ENCODE measurements at regions not wholly inside any gene's neighbourhood (a gene's known extent, or its start where the extent isn't known, plus 50 kb on each side); places are given as distances from the start of the nearest gene placed in this dataset.

DNA sequence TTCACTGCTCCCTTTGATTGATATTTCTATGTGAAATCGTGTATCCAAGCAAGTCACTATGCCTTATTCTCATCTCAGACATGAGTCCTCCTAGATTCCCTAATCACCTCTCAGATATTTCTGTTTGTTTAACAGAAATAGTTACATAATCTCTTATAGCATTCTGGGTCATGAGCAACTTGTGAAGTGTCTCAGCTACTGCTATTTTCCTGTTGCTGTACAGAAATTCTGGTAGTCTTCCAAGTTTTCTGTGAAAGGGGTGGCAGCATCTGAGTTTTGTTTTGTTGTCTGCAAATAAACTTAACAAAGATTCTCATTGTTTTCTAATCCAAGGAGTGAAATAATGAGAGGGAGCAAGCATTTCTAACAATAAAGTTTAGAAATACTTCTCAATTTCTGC is 256.9 kb upstream of the ST8SIA4 start:
- WGBS (ENCODE audit: low lambda C conversion rate) = 6% methylated on average over 1 of the region's 1 CpG
- Histone ChIP-seq H4K20me1 (ENCODE audit: insufficient read depth) (no peaks in the 10 kb centered on the region), H3K4me1 (ENCODE audit: control insufficient read depth in 1 of 2, insufficient read depth in 2 of 2, low read depth in 1 of 2, low read length in 1 of 2) (no peaks in the 10 kb centered on the region), H3K4me3 (ENCODE audit: low read depth in 2 of 2, low read length in 1 of 2) (no peak overlapping the region), H3K27me3 (ENCODE audit: insufficient read depth) (no peaks in the 10 kb centered on the region), H3F3A (replicated peaks; ENCODE audit: insufficient read depth) (no peaks in the 10 kb centered on the region), H3K27ac (ENCODE audit: low read depth in 2 of 2, low read length in 1 of 2) (no peak overlapping the region), H3K4me2 (no peak overlapping the region), H3K9ac (no peak overlapping the region), H3K36me3 (replicated peaks in 1 of 2; ENCODE audit: control insufficient read depth in 1 of 2, insufficient read depth in 2 of 2, low read length in 1 of 2) (no peaks in the 10 kb centered on the region), H2AFZ (ENCODE audit: low read depth) (no peak overlapping the region), H3K79me2 (ENCODE audit: insufficient read depth) (no peaks in the 10 kb centered on the region), H3K9me2 (no peaks in the 10 kb centered on the region), H3K9me3 (no peaks in the 10 kb centered on the region)
- TF ChIP-seq MXI1 (IDR thresholded peaks at IDR 0.05; ENCODE audit: low read depth, low read length) = no peak
- no peak for TF ChIP-seq FOSL2 (IDR thresholded peaks at IDR 0.05; ENCODE audit: borderline replicate concordance, low read depth)
- no peak for TF ChIP-seq YY1 (IDR thresholded peaks at IDR 0.05; ENCODE audit: low read depth)
- TF ChIP-seq TCF12 (IDR thresholded peaks at IDR 0.05) = no peak
- TF ChIP-seq NFIC (IDR thresholded peaks at IDR 0.05; ENCODE audit: borderline replicate concordance) = no peak
- no peak for DNase-seq
- POLR2A ChIA-PET = no interaction called here
- CTCF ChIA-PET = no interaction called here

DNA sequence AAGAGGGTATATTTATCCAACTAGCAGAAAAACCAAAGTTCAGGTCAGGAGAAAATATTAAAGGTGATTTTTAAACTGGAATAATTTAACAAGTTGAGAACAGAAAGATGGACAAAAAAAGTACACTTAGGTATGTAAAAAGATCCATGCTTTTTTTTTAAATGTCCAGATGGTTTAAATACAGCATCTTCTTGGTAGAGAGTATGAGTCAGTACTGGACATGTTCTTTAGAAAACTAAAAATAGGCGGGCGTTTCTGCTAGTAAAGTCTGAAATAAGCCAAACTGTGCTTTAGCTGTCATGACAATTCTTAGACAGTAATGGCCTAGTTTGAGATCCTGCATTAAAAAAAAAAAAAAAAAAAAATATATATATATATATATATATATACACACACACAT is 255.9 kb upstream of the ST8SIA4 start:
- no peak for TF ChIP-seq CHD2 (IDR thresholded peaks at IDR 0.05; ENCODE audit: low read length, partially characterized antibody)
- no peak for TF ChIP-seq MXI1 (IDR thresholded peaks at IDR 0.05; ENCODE audit: low read depth, low read length)
- TF ChIP-seq GATA2 (CRISPR knock-in tag; IDR thresholded peaks at IDR 0.05) = no peak
- TF ChIP-seq, protein P1, sequence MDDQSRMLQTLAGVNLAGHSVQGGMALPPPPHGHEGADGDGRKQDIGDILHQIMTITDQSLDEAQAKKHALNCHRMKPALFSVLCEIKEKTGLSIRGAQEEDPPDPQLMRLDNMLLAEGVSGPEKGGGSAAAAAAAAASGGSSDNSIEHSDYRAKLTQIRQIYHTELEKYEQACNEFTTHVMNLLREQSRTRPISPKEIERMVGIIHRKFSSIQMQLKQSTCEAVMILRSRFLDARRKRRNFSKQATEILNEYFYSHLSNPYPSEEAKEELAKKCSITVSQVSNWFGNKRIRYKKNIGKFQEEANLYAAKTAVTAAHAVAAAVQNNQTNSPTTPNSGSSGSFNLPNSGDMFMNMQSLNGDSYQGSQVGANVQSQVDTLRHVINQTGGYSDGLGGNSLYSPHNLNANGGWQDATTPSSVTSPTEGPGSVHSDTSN (IDR thresholded peaks at IDR 0.05) = no peak
- ChIA-PET POLR2A (no interaction called here), CTCF (no interaction called here)
- Histone ChIP-seq H3K9me3 (no peaks in the 10 kb centered on the region), H3K4me1 (ENCODE audit: control insufficient read depth in 1 of 2, insufficient read depth in 2 of 2, low read depth in 1 of 2, low read length in 1 of 2) (no peaks in the 10 kb centered on the region), H3K9ac (no peak overlapping the region), H3F3A (replicated peaks; ENCODE audit: insufficient read depth) (no peaks in the 10 kb centered on the region), H3K4me2 (no peak overlapping the region), H3K36me3 (replicated peaks in 1 of 2; ENCODE audit: control insufficient read depth in 1 of 2, insufficient read depth in 2 of 2, low read length in 1 of 2) (no peaks in the 10 kb centered on the region), H3K9me2 (no peaks in the 10 kb centered on the region), H3K79me2 (ENCODE audit: insufficient read depth) (no peaks in the 10 kb centered on the region), H3K27ac (ENCODE audit: low read depth in 2 of 2, low read length in 1 of 2) (no peak overlapping the region), H3K4me3 (ENCODE audit: low read depth in 2 of 2, low read length in 1 of 2) (no peak overlapping the region), H3K27me3 (ENCODE audit: insufficient read depth) (no peaks in the 10 kb centered on the region), H2AFZ (ENCODE audit: low read depth) (no peak overlapping the region), H4K20me1 (ENCODE audit: insufficient read depth) (no peaks in the 10 kb centered on the region)
- 53% methylated on average over 2 of the region's 2 CpGs for WGBS (ENCODE audit: low lambda C conversion rate)
- no peak for DNase-seq

DNA sequence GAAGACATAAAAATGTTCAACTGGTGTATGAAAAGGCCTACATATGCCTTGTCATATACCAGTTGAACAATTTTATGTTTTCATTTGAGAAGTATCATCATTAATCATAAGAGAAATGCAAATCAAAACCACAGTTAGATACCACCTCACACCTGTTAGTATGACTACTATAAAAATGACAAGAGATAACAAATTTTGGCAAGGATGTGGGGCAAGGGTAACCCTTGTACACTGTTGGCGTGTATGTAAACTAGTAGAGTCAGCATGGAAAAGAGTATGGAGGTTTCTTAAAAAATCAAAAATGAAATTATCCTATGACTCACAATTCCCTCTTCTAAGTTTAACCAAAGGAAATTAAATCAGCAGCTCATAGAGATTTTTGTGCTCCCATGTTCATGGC is 250.4 kb upstream of the ST8SIA4 start:
- Histone ChIP-seq H3K27me3 (ENCODE audit: insufficient read depth) (no peaks in the 10 kb centered on the region), H3F3A (replicated peaks; ENCODE audit: insufficient read depth) (no peaks in the 10 kb centered on the region), H3K4me3 (ENCODE audit: low read depth in 2 of 2, low read length in 1 of 2) (no peak overlapping the region), H3K79me2 (ENCODE audit: insufficient read depth) (no peaks in the 10 kb centered on the region), H3K9ac (no peak overlapping the region), H3K4me1 (ENCODE audit: control insufficient read depth in 1 of 2, insufficient read depth in 2 of 2, low read depth in 1 of 2, low read length in 1 of 2) (no peaks in the 10 kb centered on the region), H2AFZ (ENCODE audit: low read depth) (no peak overlapping the region), H3K27ac (ENCODE audit: low read depth in 2 of 2, low read length in 1 of 2) (no peak overlapping the region), H3K36me3 (replicated peaks in 1 of 2; ENCODE audit: control insufficient read depth in 1 of 2, insufficient read depth in 2 of 2, low read length in 1 of 2) (no peaks in the 10 kb centered on the region), H3K4me2 (no peak overlapping the region), H3K9me3 (no peaks in the 10 kb centered on the region), H3K9me2 (no peaks in the 10 kb centered on the region), H4K20me1 (ENCODE audit: insufficient read depth) (no peaks in the 10 kb centered on the region)
- 15% methylated on average over 1 of the region's 1 CpG for WGBS (ENCODE audit: low lambda C conversion rate)
- no peak for DNase-seq
- ChIA-PET CTCF (no interaction called here), POLR2A (no interaction called here)
- TF ChIP-seq JUND (IDR thresholded peaks at IDR 0.05) (no peak), GATA2 (CRISPR knock-in tag; IDR thresholded peaks at IDR 0.05) (no peak)

All from SK-N-SH (cell line).